ENCODE measurements at regions not wholly inside any gene's neighbourhood (a gene's known extent, or its start where the extent isn't known, plus 50 kb on each side); places are given as distances from the start of the nearest gene placed in this dataset.

DNA sequence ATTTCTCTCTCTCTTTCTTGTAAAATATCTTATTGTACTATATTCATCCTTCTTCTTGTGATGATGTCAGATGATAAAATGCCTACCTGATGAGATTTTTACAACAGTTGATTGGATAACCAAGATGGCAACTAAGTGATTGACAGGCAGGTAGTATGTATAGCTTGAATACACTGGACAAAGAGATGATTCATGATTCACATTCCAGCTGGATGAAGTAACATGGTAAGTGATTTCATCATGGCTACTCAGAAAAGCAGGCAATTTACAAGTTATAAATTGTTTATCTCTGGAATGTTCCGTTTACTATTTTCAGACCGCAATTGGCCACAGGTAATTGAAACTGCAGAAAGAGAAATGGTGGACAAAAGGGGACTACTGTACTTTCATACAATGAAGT, 1471.7 kb upstream of the C9orf72 start:
- Histone ChIP-seq H3K9me3 (no peaks in the 10 kb centered on the region), H3K36me3 (no peaks in the 10 kb centered on the region), H3K4me3 (no peak overlapping the region), H3K4me1 (no peaks in the 10 kb centered on the region), H3K27me3 (no peaks in the 10 kb centered on the region), H3K27ac (no peak overlapping the region)
- 86 to 87% methylated on average over 2 of the region's 2 CpGs for WGBS, 2 donors
- DNase-seq: no peak
- intact Hi-C loops (cut with DNase I): no loop called here
- no peak for TF ChIP-seq POLR2AphosphoS5 (IDR thresholded peaks at IDR 0.05)
- no peak for TF ChIP-seq POLR2A (IDR thresholded peaks at IDR 0.05)
- TF ChIP-seq EP300 (IDR thresholded peaks at IDR 0.05): no peak
- TF ChIP-seq, protein P1, sequence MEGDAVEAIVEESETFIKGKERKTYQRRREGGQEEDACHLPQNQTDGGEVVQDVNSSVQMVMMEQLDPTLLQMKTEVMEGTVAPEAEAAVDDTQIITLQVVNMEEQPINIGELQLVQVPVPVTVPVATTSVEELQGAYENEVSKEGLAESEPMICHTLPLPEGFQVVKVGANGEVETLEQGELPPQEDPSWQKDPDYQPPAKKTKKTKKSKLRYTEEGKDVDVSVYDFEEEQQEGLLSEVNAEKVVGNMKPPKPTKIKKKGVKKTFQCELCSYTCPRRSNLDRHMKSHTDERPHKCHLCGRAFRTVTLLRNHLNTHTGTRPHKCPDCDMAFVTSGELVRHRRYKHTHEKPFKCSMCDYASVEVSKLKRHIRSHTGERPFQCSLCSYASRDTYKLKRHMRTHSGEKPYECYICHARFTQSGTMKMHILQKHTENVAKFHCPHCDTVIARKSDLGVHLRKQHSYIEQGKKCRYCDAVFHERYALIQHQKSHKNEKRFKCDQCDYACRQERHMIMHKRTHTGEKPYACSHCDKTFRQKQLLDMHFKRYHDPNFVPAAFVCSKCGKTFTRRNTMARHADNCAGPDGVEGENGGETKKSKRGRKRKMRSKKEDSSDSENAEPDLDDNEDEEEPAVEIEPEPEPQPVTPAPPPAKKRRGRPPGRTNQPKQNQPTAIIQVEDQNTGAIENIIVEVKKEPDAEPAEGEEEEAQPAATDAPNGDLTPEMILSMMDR (IDR thresholded peaks at IDR 0.05): no peak

DNA sequence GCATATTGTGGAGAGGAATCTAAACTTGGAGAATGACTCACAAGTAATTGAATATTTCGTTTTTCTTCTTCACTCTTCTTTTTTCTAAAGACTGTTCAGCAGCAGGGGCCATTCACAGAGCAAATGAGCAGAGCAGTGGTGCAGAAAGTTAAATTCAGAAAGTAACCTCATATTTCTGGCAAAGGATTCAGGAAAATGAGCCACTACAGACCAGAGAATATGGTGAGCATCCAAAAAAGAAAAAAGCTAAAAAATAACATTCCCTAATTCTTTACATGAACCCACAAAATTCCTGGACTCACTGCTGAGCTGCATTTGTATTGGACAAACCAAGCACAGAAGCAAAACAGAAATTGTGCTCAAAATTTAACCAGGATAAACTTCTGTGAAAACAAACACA, 1486.8 kb upstream of the C9orf72 start:
- H3K9me3 ChIP-seq: no peaks in the 10 kb centered on the region
- no peak overlapping the region for H3K27ac ChIP-seq
- no peak for DNase-seq
- WGBS, 2 donors: 33 to 57% methylated on average over 1 of the region's 1 CpG
- no peaks in the 10 kb centered on the region for H3K27me3 ChIP-seq
- TF ChIP-seq, protein P1 (IDR thresholded peaks at IDR 0.05): no peak
- no peak for TF ChIP-seq POLR2AphosphoS5 (IDR thresholded peaks at IDR 0.05)
- no peak for TF ChIP-seq POLR2A (IDR thresholded peaks at IDR 0.05)
- TF ChIP-seq EP300 (IDR thresholded peaks at IDR 0.05): no peak
- no peaks in the 10 kb centered on the region for H3K4me1 ChIP-seq
- intact Hi-C loops (cut with DNase I): no loop called here
- H3K4me3 ChIP-seq: no peak overlapping the region
- H3K36me3 ChIP-seq: no peaks in the 10 kb centered on the region

DNA sequence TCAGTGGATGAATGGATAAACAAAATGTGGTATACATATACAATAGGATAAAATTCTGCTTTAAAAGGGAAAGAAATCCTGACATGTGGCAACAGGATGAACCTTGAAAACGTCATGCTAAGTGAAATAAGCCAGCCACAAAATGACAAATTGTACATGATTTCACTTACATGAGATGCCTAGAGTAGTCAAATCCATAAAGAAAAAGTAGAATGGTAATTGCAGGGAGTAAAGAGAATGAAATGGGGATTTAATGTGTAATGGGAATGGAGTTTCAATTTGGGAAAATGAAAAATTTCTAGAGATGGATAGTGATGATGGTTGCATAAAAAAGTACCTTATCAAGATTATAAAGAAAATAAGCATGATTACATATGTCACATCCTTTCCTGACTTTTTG, 1489.2 kb upstream of the C9orf72 start:
- intact Hi-C loops (cut with DNase I): no loop called here
- Histone ChIP-seq H3K4me1 (no peaks in the 10 kb centered on the region), H3K27me3 (no peaks in the 10 kb centered on the region), H3K27ac (no peak overlapping the region), H3K4me3 (no peak overlapping the region), H3K36me3 (no peaks in the 10 kb centered on the region), H3K9me3 (no peaks in the 10 kb centered on the region)
- DNase-seq: no peak
- WGBS, 2 donors: 41 to 61% methylated on average over 1 of the region's 1 CpG
- TF ChIP-seq POLR2A (IDR thresholded peaks at IDR 0.05): no peak
- TF ChIP-seq POLR2AphosphoS5 (IDR thresholded peaks at IDR 0.05): no peak
- TF ChIP-seq, protein P1 (IDR thresholded peaks at IDR 0.05): no peak
- no peak for TF ChIP-seq EP300 (IDR thresholded peaks at IDR 0.05)

DNA sequence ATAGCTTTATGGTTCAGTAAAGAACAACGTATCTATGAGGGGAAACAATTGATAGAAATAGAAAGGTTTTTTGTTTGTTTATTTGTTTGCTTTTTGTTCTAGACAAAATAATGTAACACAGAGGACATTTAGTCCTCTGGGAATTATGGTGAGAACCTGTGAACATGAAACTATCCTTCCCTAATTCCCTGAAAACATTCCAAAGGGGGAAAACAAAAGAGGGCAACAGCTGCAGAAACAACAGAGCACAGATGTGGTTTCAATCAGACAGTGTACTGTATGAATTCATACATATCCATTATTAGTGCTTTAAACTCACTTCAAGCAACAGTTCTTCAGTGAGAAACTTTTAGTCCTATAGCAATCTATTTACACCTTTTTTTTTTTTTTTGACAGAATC, 1489.8 kb upstream of the C9orf72 start:
- TF ChIP-seq EP300 (IDR thresholded peaks at IDR 0.05) (no peak), POLR2AphosphoS5 (IDR thresholded peaks at IDR 0.05) (no peak), POLR2A (IDR thresholded peaks at IDR 0.05) (no peak)
- TF ChIP-seq, protein P1 (IDR thresholded peaks at IDR 0.05): no peak
- Histone ChIP-seq H3K36me3 (no peaks in the 10 kb centered on the region), H3K4me3 (no peak overlapping the region), H3K27ac (no peak overlapping the region), H3K9me3 (no peaks in the 10 kb centered on the region), H3K27me3 (no peaks in the 10 kb centered on the region), H3K4me1 (no peaks in the 10 kb centered on the region)
- intact Hi-C loops (cut with DNase I): no loop called here
- no peak for DNase-seq
- WGBS, 2 donors: 28 to 67% methylated on average over 1 of the region's 1 CpG

DNA sequence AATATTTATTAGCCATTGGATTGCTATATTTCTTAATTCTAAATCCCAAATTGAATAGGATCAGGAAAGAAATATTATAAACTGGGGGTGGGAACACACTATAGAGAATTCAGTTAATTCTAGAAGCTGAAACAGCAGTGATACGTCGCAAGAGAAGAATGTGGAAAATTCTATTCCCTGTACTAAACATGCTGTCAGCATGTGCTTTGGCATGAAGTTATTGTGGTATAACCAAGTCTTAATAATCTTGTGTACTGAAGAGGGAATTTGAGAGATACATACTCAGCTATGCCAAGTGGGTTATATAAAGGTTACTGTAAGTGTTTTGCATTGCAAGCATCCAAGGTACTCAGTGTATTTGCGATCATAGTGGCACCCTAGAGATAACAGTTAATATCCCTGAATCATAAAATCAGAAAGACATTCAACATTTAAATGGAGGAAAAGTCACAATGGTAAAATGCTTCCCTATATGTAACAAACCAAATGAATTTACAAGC, 1492.9 kb upstream of the C9orf72 start:
- H3K27ac ChIP-seq: no peak overlapping the region
- no peak for DNase-seq
- H3K9me3 ChIP-seq: no peaks in the 10 kb centered on the region
- no peaks in the 10 kb centered on the region for H3K27me3 ChIP-seq
- no peak overlapping the region for H3K4me3 ChIP-seq
- no peaks in the 10 kb centered on the region for H3K4me1 ChIP-seq
- TF ChIP-seq POLR2A (IDR thresholded peaks at IDR 0.05) (no peak), EP300 (IDR thresholded peaks at IDR 0.05) (no peak), POLR2AphosphoS5 (IDR thresholded peaks at IDR 0.05) (no peak)
- TF ChIP-seq, protein P1 (IDR thresholded peaks at IDR 0.05): no peak
- intact Hi-C loops (cut with DNase I): no loop called here
- no peaks in the 10 kb centered on the region for H3K36me3 ChIP-seq
- 74 to 89% methylated on average over 3 of the region's 3 CpGs for WGBS, 2 donors

Measured in sigmoid colon (tissue), 6 donors.